ENCODE measurements at regions not wholly inside any gene's neighbourhood (a gene's known extent, or its start where the extent isn't known, plus 50 kb on each side); places are given as distances from the start of the nearest gene placed in this dataset.

- no peak for TF ChIP-seq CTCF (IDR thresholded peaks at IDR 0.05; ENCODE audit: unreplicated experiment)
- Mint-ChIP-seq H3K4me1 (ENCODE audit: unreplicated experiment) (no peaks in the 10 kb centered on the region), H3K4me3 (ENCODE audit: unreplicated experiment) (no peak overlapping the region), H3K36me3 (ENCODE audit: low read depth, unreplicated experiment) (no peaks in the 10 kb centered on the region), H3K27me3 (ENCODE audit: unreplicated experiment) (no peaks in the 10 kb centered on the region), H3K27ac (ENCODE audit: unreplicated experiment) (no peak overlapping the region), H3K9me3 (ENCODE audit: unreplicated experiment) (no peaks in the 10 kb centered on the region)
- no peak for DNase-seq (ENCODE audit: low spot score)
Measured at GRCh38 chr6:79423216-79423615, 114.0 kb downstream of the LCA5 start.

GRCh38 chr6:79422666-79423065, 114.6 kb downstream of the LCA5 start:
- DNase-seq (ENCODE audit: low spot score) = no peak
- no peak overlapping the region for H3K27ac Mint-ChIP-seq (ENCODE audit: unreplicated experiment)
- no peaks in the 10 kb centered on the region for H3K27me3 Mint-ChIP-seq (ENCODE audit: unreplicated experiment)
- no peaks in the 10 kb centered on the region for H3K9me3 Mint-ChIP-seq (ENCODE audit: unreplicated experiment)
- no peaks in the 10 kb centered on the region for H3K4me1 Mint-ChIP-seq (ENCODE audit: unreplicated experiment)
- TF ChIP-seq CTCF (IDR thresholded peaks at IDR 0.05; ENCODE audit: unreplicated experiment) = no peak
- H3K36me3 Mint-ChIP-seq (ENCODE audit: low read depth, unreplicated experiment) = no peaks in the 10 kb centered on the region
- no peak overlapping the region for H3K4me3 Mint-ChIP-seq (ENCODE audit: unreplicated experiment)

GRCh38 chr6:79421707-79422484, 115.3 kb downstream of the LCA5 start:
- no peaks in the 10 kb centered on the region for H3K27me3 Mint-ChIP-seq (ENCODE audit: unreplicated experiment)
- no peak overlapping the region for H3K4me3 Mint-ChIP-seq (ENCODE audit: unreplicated experiment)
- no peak overlapping the region for H3K27ac Mint-ChIP-seq (ENCODE audit: unreplicated experiment)
- DNase-seq (ENCODE audit: low spot score) = no peak
- no peak for TF ChIP-seq CTCF (IDR thresholded peaks at IDR 0.05; ENCODE audit: unreplicated experiment)
- no peaks in the 10 kb centered on the region for H3K4me1 Mint-ChIP-seq (ENCODE audit: unreplicated experiment)
- no peaks in the 10 kb centered on the region for H3K9me3 Mint-ChIP-seq (ENCODE audit: unreplicated experiment)
- H3K36me3 Mint-ChIP-seq (ENCODE audit: low read depth, unreplicated experiment) = no peaks in the 10 kb centered on the region

- Mint-ChIP-seq H3K4me3 (ENCODE audit: unreplicated experiment) (no peak overlapping the region), H3K27me3 (ENCODE audit: unreplicated experiment) (no peaks in the 10 kb centered on the region), H3K36me3 (ENCODE audit: low read depth, unreplicated experiment) (no peaks in the 10 kb centered on the region), H3K27ac (ENCODE audit: unreplicated experiment) (no peak overlapping the region), H3K4me1 (ENCODE audit: unreplicated experiment) (no peaks in the 10 kb centered on the region), H3K9me3 (ENCODE audit: unreplicated experiment) (no peaks in the 10 kb centered on the region)
- DNase-seq (ENCODE audit: low spot score) = no peak
- TF ChIP-seq CTCF (IDR thresholded peaks at IDR 0.05; ENCODE audit: unreplicated experiment) = no peak
Measured at GRCh38 chr6:79421001-79421411, 116.2 kb downstream of the LCA5 start.

- Mint-ChIP-seq H3K9me3 (ENCODE audit: unreplicated experiment) (no peaks in the 10 kb centered on the region), H3K4me1 (ENCODE audit: unreplicated experiment) (no peaks in the 10 kb centered on the region), H3K4me3 (ENCODE audit: unreplicated experiment) (no peak overlapping the region), H3K27me3 (ENCODE audit: unreplicated experiment) (no peaks in the 10 kb centered on the region), H3K27ac (ENCODE audit: unreplicated experiment) (no peak overlapping the region), H3K36me3 (ENCODE audit: low read depth, unreplicated experiment) (no peaks in the 10 kb centered on the region)
- no peak for DNase-seq (ENCODE audit: low spot score)
- no peak for TF ChIP-seq CTCF (IDR thresholded peaks at IDR 0.05; ENCODE audit: unreplicated experiment)
Measured at GRCh38 chr6:79420054-79420453, 117.2 kb downstream of the LCA5 start.

Measured in endothelial cell (in vitro differentiated cells).